GM12891 (cell line): ENCODE measurements at regions not wholly inside any gene's neighbourhood (a gene's known extent, or its start where the extent isn't known, plus 50 kb on each side); places are given as distances from the start of the nearest gene placed in this dataset.

Experiments used
- DNase-seq: peaks from one replicate; pipeline ENCODE4 v3.0.0; 2011; ENCODE audit warnings: low spot score; ENCODE audit not compliant: insufficient read length
- FAIRE-seq: peaks from 2 replicates; lab custom pipeline; 2011; peaks lifted over from hg19 to GRCh38; lab: Jason Lieb, UNC
- PAX5 ChIP-seq: IDR thresholded peaks from 2 replicates; pipeline ENCODE4 v1.6.1; 2011; ENCODE audit warnings: low read length, moderate library complexity, mild to moderate bottlenecking; ENCODE audit not compliant: insufficient read depth, severe bottlenecking
- POLR2A ChIP-seq: IDR thresholded peaks from 2 replicates; pipeline ENCODE4 v1.6.1; 2011; ENCODE audit warnings: low read depth, low read length, control low read depth
- POLR2AphosphoS5 ChIP-seq: IDR thresholded peaks from 2 replicates; pipeline ENCODE4 v1.6.1; 2011; ENCODE audit warnings: low read depth, low read length, control low read depth
- POU2F2 ChIP-seq: IDR thresholded peaks from 2 replicates; pipeline ENCODE4 v1.6.1; 2011; ENCODE audit warnings: low read depth, mild to moderate bottlenecking, control low read depth, low read length, moderate library complexity
- SPI1 ChIP-seq: IDR thresholded peaks from 2 replicates; pipeline ENCODE4 v1.6.1; 2011; ENCODE audit warnings: low read depth, low read length, control low read depth
- TAF1 ChIP-seq: IDR thresholded peaks from 2 replicates; pipeline ENCODE4 v1.6.1; 2011; ENCODE audit warnings: low read depth, low read length, control low read depth

- TF ChIP-seq POLR2A (no peak), POLR2AphosphoS5 (no peak), TAF1 (no peak), PAX5 (no peak), SPI1 (no peak), POU2F2 (no peak)
- FAIRE-seq (no peak), DNase-seq (no peak)
Observed at GRCh38 chr10:9296190-9296589, 1241.7 kb downstream of the GATA3 start.

GRCh38 chr10:9297580-9297979 is 1243.1 kb downstream of the GATA3 start:
- TF ChIP-seq PAX5: no peak
- no peak for TF ChIP-seq TAF1
- TF ChIP-seq POU2F2: no peak
- TF ChIP-seq POLR2AphosphoS5: no peak
- TF ChIP-seq POLR2A: no peak
- no peak for TF ChIP-seq SPI1
- FAIRE-seq (no peak), DNase-seq (no peak)

- FAIRE-seq (no peak), DNase-seq (no peak)
- no peak for TF ChIP-seq TAF1
- no peak for TF ChIP-seq PAX5
- no peak for TF ChIP-seq POLR2A
- TF ChIP-seq POU2F2: no peak
- TF ChIP-seq POLR2AphosphoS5: no peak
- no peak for TF ChIP-seq SPI1
Observed at GRCh38 chr10:9299966-9300365, 1245.5 kb downstream of the GATA3 start.

GRCh38 chr10:9301148-9301547 is 1246.7 kb downstream of the GATA3 start:
- FAIRE-seq (no peak), DNase-seq (no peak)
- TF ChIP-seq SPI1 (no peak), TAF1 (no peak), POLR2A (no peak), PAX5 (no peak), POU2F2 (no peak), POLR2AphosphoS5 (no peak)

GRCh38 chr10:9301554-9301953 is 1247.1 kb downstream of the GATA3 start:
- TF ChIP-seq PAX5 (no peak), POU2F2 (no peak), POLR2A (no peak), TAF1 (no peak), SPI1 (no peak), POLR2AphosphoS5 (no peak)
- FAIRE-seq (no peak), DNase-seq (no peak)

GRCh38 chr10:9302140-9302746 is 1247.8 kb downstream of the GATA3 start:
- FAIRE-seq: peak; percentile 60
- DNase-seq: no peak
- no peak for TF ChIP-seq POU2F2
- no peak for TF ChIP-seq POLR2AphosphoS5

GRCh38 chr10:9305018-9305655 is 1250.6 kb downstream of the GATA3 start:
- FAIRE-seq (no peak), DNase-seq (no peak)
- TF ChIP-seq TAF1: no peak
- TF ChIP-seq POLR2AphosphoS5: no peak
- TF ChIP-seq POLR2A: no peak
- no peak for TF ChIP-seq SPI1
- TF ChIP-seq PAX5: no peak

GRCh38 chr10:9311702-9312499 is 1257.4 kb downstream of the GATA3 start:
- DNase-seq (no peak), FAIRE-seq (no peak)
- TF ChIP-seq TAF1 (no peak), POLR2AphosphoS5 (no peak), PAX5 (no peak), SPI1 (no peak), POU2F2 (no peak), POLR2A (no peak)

- TF ChIP-seq POU2F2 (no peak), TAF1 (no peak), PAX5 (no peak), POLR2A (no peak), SPI1 (no peak), POLR2AphosphoS5 (no peak)
- DNase-seq (no peak), FAIRE-seq (no peak)
Observed at GRCh38 chr10:9315292-9315691, 1260.8 kb downstream of the GATA3 start.

GRCh38 chr10:9331583-9332008 is 1277.1 kb downstream of the GATA3 start:
- FAIRE-seq: no peak
- TF ChIP-seq POLR2A (no peak), POLR2AphosphoS5 (no peak), POU2F2 (no peak), SPI1 (no peak), PAX5 (no peak), TAF1 (no peak)
- DNase-seq: no peak
